ENCODE measurements at regions not wholly inside any gene's neighbourhood (a gene's known extent, or its start where the extent isn't known, plus 50 kb on each side); places are given as distances from the start of the nearest gene placed in this dataset.

DNA sequence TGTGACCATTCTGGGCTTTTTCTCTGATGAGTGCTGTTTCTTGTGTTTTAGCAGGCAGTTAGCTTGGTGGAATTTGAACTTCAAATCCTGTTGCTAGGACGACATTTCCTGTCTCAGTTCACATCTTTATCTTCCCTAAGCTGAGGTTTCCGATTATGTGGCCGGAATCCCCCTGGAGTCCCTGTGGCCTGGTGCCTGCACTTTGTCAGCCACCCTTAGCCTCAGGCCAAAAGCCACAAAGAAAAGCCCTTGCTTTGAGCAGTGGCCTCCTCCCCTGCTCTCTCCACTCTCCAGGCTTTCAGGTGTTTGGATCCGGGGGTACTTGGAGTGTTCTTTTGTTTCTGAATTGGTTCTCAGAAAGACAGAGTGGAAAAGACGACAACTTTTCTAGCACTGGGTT, 59.9 kb upstream of the PMEPA1 start:
- DNase-seq (ENCODE audit: low read depth in 3 of 3, low spot score in 2 of 3), result no peak

DNA sequence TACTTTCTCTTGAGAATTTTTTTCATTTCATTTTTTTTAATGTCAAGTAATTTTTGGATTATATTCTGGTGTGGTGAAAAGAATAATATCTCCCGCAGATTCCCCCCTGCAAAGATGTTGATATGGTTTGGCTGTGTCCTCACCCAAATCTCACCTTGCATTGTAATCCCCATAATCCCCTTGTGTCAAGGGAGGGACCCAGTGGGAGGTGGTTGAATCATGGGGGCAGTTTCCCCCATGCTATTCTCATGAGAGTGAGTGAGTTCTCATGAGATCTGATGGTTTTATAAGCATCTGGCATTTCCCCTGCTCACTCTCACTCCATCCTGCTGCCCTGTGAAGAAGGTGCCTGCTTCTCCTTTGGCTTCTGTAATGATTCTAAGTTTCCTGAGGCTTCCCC, 58.7 kb upstream of the PMEPA1 start:
- DNase-seq (ENCODE audit: low read depth in 3 of 3, low spot score in 2 of 3), result no peak

DNA sequence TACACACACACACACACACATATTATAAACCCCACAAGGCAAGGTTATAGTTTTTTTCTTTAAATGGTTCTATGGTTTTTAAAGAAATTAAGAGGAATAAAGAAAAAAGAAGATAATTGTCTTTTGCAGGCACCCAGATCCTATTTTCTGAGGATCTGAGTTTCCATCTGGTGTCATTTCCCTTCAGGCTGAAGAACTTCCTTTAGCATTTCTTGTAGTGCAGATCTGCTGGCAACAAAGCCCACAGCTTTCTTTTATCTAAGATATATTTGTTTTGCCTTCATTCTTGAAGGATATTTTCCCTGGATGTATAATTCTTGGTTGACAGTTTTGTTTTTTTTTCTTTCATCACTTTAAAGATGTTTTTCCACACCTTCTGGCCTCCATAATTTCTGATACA, 57.6 kb upstream of the PMEPA1 start:
- no peak for DNase-seq (ENCODE audit: low read depth in 3 of 3, low spot score in 2 of 3)

DNA sequence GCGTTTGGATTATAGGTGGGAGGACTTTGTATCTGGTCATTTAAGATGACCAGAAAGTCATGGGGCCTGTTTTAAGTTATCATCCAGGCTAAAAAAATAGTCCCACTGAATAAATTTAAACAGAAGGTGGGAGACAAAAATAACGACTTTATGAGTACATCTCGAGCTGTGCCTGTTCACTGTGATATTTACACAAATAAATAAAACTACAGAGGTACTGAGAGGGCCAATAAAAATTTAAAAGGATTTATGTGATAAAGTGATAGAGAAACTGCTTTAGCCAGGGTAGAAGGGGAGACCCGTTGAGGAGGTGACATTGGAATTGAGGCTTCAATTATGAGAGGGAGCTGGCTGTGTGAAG, 53.4 kb upstream of the PMEPA1 start:
- no peak for DNase-seq (ENCODE audit: low read depth in 3 of 3, low spot score in 2 of 3)

DNA sequence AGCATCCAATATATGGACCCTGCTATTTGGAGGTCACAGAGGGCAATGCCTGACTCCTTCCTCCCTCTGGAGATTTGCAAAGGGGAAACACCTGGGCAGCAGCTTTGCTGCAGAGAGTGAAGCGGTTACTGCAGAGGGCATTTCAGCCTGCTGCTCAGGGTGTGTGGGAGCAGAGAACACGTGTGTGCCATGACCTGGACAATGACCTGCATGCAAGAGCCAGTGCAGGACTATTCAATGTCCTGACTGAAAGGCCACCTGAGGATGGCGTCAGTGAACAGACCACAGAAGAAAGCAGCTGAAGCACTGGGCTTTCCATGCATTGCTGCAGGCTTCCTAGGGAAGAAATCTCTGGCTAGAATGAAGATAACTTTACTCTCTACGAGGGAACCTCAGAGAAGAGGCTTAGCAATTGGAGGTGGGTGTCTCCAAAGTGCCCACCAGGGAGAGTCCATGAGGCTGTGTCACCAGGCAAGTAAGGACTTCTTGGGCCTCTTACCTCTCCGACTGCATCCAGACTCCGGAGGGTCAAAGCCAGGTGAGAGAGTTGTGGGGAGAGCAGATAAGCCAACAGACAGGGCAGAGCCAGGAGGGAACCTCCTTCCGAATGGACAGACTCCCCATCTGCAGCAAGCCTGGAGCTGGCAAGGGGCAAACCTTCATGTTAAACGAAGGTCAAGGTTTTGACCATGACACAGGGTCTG, 52.9 kb upstream of the PMEPA1 start:
- no peak for DNase-seq (ENCODE audit: low read depth in 3 of 3, low spot score in 2 of 3)

DNA sequence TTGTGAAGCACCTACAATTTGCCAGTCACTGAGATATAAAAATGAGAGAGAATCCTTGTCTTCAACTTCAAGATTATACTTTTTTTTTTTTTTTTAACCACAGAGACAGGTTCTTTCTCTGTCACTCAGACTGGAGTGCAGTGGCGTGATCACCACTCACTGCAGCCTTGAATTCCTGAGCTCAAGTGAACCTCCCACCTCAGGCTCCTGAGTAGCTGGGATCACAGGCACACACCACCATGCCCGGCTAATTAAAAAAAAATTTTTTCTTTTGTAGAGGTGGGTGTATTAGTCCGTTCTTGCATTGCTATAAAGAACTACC, 51.6 kb upstream of the PMEPA1 start:
- no peak for DNase-seq (ENCODE audit: low read depth in 3 of 3, low spot score in 2 of 3)

DNA sequence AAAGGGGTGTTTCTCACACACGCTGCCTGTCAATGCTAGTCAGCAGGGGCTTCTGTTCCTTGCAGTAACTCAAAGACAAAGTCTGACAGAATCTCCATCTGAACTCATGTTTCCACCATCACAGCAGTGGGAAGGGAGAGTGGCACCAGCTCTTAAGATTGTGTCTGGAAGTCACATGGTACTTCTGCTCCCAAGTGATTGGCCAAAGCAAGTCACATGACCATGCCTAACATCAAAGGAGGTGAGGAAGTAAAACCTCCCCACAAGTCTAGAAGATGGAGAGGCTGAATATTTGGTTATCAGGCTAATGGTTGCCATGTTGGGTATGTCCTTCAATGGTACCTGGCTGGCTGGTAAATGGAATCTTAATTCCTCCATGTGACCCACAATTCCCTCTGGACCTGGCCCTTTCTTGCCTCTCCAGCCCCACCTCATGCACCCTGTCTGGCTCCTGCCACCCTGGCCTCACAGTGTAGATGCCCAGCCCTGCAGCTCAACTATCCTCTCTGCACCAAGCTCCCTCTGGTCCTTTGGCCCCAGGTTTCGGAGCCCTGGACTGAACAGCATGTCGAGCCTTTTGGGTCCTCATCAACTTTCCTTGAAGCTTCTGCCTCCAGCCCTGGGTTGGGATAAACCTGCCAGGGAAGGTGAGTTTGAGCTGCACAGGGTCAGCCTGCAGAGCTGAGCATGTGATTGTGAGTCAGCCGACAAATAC, 51.0 kb upstream of the PMEPA1 start:
- DNase-seq (ENCODE audit: low read depth in 3 of 3, low spot score in 2 of 3), result no peak

DNA sequence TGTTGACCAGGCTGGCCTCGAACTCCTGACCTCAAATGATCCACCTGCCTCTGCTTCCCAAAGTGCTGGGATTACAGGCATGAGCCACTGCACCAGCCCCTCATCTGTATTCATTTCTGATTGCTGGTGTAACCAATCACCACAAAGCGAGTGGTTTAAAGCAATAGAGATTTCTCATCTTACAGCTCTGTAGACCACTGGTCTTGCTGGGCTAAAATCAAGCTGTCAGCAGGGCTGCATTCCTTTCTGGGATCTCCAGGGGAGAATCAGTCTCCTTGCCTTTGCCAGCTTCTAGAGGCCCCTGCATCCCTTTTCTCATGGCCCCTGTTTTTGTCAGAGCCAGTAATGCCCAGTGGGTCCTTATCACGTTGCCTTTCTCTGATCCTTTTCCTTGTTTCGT, 49.9 kb upstream of the PMEPA1 start:
- DNase-seq (ENCODE audit: low read depth in 3 of 3, low spot score in 2 of 3), result no peak
